CMK (cell line): ENCODE measurements at regions not wholly inside any gene's neighbourhood (a gene's known extent, or its start where the extent isn't known, plus 50 kb on each side); places are given as distances from the start of the nearest gene placed in this dataset.
"Not testable (repeated sequence)": the region's sequence is repeated elsewhere in the genome, so short reads cannot be mapped to it uniquely, and the experiment has no call there.

Experiments used
- DNase-seq: peaks from one replicate; pipeline ENCODE4 v3.0.0-alpha.2; 2010; ENCODE audit warnings: low read depth

- no peak for DNase-seq
Observed at GRCh38 chr6:115630424-115631024, 430.2 kb downstream of the FRK start.

GRCh38 chr6:115629415-115629814 lies 431.3 kb downstream of the FRK start:
- DNase-seq, result no peak

- no peak for DNase-seq
Observed at GRCh38 chr6:115618256-115618655, 442.4 kb downstream of the FRK start.

GRCh38 chr6:115617031-115617430 lies 443.7 kb downstream of the FRK start:
- DNase-seq, result no peak

- no peak for DNase-seq
Observed at GRCh38 chr6:115613488-115613887, 447.2 kb downstream of the FRK start.

GRCh38 chr6:115612796-115613479 lies 447.8 kb downstream of the FRK start:
- no peak for DNase-seq

GRCh38 chr6:115612216-115612615 lies 448.5 kb downstream of the FRK start:
- no peak for DNase-seq

- no peak for DNase-seq
Observed at GRCh38 chr6:115610696-115611095, 450.0 kb downstream of the FRK start.

- no peak for DNase-seq
Observed at GRCh38 chr6:115609111-115609510, 451.6 kb downstream of the FRK start.

- no peak for DNase-seq
Observed at GRCh38 chr6:115602466-115602865, 458.2 kb downstream of the FRK start.

GRCh38 chr6:115601509-115601908 lies 459.2 kb downstream of the FRK start:
- DNase-seq, result no peak

GRCh38 chr6:115601064-115601463 lies 459.6 kb downstream of the FRK start:
- DNase-seq, result no peak

- no peak for DNase-seq
Observed at GRCh38 chr6:115594891-115595290, 465.8 kb downstream of the FRK start.

- DNase-seq, result no peak
Observed at GRCh38 chr6:115592025-115592424, 468.7 kb downstream of the FRK start.

GRCh38 chr6:115589072-115589471 lies 471.6 kb downstream of the FRK start:
- DNase-seq, result not testable (repeated sequence)

- DNase-seq, result no peak
Observed at GRCh38 chr6:115583290-115583689, 477.4 kb downstream of the FRK start.

GRCh38 chr6:115582386-115582785 lies 478.3 kb downstream of the FRK start:
- DNase-seq, result no peak

- not testable (repeated sequence) for DNase-seq
Observed at GRCh38 chr6:115579565-115579964, 481.1 kb downstream of the FRK start.

GRCh38 chr6:115577270-115577669 lies 483.4 kb downstream of the FRK start:
- DNase-seq, result no peak

GRCh38 chr6:115575285-115575684 lies 485.4 kb downstream of the FRK start:
- DNase-seq, result no peak

GRCh38 chr6:115573861-115574260 lies 486.8 kb downstream of the FRK start:
- DNase-seq, result no peak

GRCh38 chr6:115570331-115570730 lies 490.4 kb downstream of the FRK start:
- DNase-seq, result no peak

GRCh38 chr6:115554060-115554459 lies 506.6 kb downstream of the FRK start:
- no peak for DNase-seq

- no peak for DNase-seq
Observed at GRCh38 chr6:115551527-115551926, 509.2 kb downstream of the FRK start.
